Smooth muscle cell (in vitro differentiated cells): ENCODE measurements at regions not wholly inside any gene's neighbourhood (a gene's known extent, or its start where the extent isn't known, plus 50 kb on each side); places are given as distances from the start of the nearest gene placed in this dataset.
"Not testable (repeated sequence)": the region's sequence is repeated elsewhere in the genome, so short reads cannot be mapped to it uniquely, and the experiment has no call there.

Experiments
- DNase-seq: peaks from one replicate; lab custom pipeline; 2025; ENCODE audit not compliant: unreplicated experiment; lab: John Stamatoyannopoulos, UW
- H2AFZ ChIP-seq: fragments of 200-600 bp; sonication (generic); 2 replicates; pipeline ENCODE4 v1.6.0; 2016; ENCODE audit warnings: antibody characterized with exemption, low read depth, mild to moderate bottlenecking
- H3F3A ChIP-seq: fragments of 200-600 bp; sonication (generic); 2 replicates; pipeline ENCODE4 v1.6.0; 2017; ENCODE audit warnings: antibody characterized with exemption, low read depth
- H3K27ac ChIP-seq: fragments of 200-600 bp; sonication (generic); 2 replicates; pipeline ENCODE4 v1.5.1; 2016; ENCODE audit warnings: low read depth, mild to moderate bottlenecking
- H3K27me3 ChIP-seq: fragments of 200-600 bp; sonication (generic); 2 replicates; pipeline ENCODE4 v1.6.1; 2016; ENCODE audit warnings: low read depth, mild to moderate bottlenecking
- H3K36me3 ChIP-seq: fragments of 200-600 bp; sonication (generic); 2 replicates; pipeline ENCODE4 v1.5.1; 2016; ENCODE audit warnings: low read depth
- H3K4me1 ChIP-seq: fragments of 200-600 bp; sonication (generic); 2 replicates; pipeline ENCODE4 v1.5.1; 2016; ENCODE audit warnings: low read depth
- H3K4me2 ChIP-seq: fragments of 200-600 bp; sonication (generic); 2 replicates; pipeline ENCODE4 v1.6.0; 2016; ENCODE audit warnings: mild to moderate bottlenecking
- H3K4me3 ChIP-seq: fragments of 200-600 bp; sonication (generic); 2 replicates; pipeline ENCODE4 v1.5.1; 2016; ENCODE audit warnings: mild to moderate bottlenecking
- H3K79me2 ChIP-seq: fragments of 200-600 bp; sonication (generic); 2 replicates; pipeline ENCODE4 v1.6.0; 2016; ENCODE audit warnings: low read depth, mild to moderate bottlenecking
- H3K9ac ChIP-seq: fragments of 200-600 bp; sonication (generic); 2 replicates; pipeline ENCODE4 v1.6.0; 2016; ENCODE audit warnings: low read depth
- H3K9me3 ChIP-seq: fragments of 200-600 bp; sonication (generic); replicated peaks from 2 replicates; pipeline ENCODE4 v1.5.1; 2016; ENCODE audit warnings: low read depth
- H4K20me1 ChIP-seq: fragments of 200-600 bp; sonication (generic); 2 replicates; pipeline ENCODE4 v1.6.0; 2016; ENCODE audit warnings: low read depth
- WGBS: methylation state at CpG from one replicate; pipeline ENCODE4 v1.1.7; 2016; ENCODE audit warnings: low lambda C conversion rate; 5-methylcytosine and 5-hydroxymethylcytosine counted together
- TF ChIP-seq, protein P1 (sequence below): fragments of 200-600 bp; sonication (generic); IDR thresholded peaks from 2 replicates; pipeline ENCODE4 v1.5.1; 2017; ENCODE audit warnings: borderline replicate concordance, mild to moderate bottlenecking, antibody characterized with exemption; ENCODE audit not compliant: insufficient read depth, poor library complexity, severe bottlenecking

DNA sequence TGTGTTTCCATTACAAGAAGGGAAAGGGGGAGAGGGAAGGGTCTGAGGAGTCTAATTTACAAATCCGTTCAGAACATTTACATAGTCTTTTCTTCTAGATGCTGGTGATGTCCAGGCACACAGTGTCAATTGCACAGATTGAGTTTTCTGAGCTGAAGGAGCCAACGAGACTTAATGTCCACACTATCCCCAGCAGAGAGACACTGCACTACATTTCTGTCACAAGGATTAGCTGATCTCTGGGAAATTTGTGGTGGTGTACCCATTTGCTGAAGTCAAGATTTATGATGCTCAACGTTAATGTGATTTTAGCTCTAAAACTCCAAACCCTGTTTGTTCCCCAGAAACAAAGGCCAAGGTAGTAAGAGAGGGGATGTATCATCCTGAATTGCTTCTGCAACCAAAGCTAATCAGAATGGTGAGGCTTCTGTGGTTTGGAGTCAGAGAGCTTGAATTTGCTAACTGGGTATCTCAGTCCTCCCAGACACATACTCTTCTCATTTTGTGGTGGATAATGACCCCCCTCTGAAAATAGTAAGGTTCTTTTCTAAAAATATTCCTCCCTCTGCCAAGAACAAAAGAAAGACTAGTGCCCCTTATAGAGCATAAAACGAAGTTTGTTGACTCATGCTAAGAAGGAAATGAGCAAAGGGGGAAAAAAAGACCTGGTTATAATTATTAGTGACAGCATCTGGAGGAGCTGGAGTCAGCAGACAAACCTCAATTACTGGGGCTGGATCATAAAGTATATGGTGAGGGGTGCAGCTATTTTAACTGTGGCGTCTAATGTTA is 416.9 kb downstream of the PSAT1 start:
- H3K79me2 ChIP-seq, result no peaks in the 10 kb centered on the region
- no peaks in the 10 kb centered on the region for H4K20me1 ChIP-seq
- H2AFZ ChIP-seq, result no peak overlapping the region
- H3K4me3 ChIP-seq, result no peak overlapping the region
- TF ChIP-seq, protein P1, sequence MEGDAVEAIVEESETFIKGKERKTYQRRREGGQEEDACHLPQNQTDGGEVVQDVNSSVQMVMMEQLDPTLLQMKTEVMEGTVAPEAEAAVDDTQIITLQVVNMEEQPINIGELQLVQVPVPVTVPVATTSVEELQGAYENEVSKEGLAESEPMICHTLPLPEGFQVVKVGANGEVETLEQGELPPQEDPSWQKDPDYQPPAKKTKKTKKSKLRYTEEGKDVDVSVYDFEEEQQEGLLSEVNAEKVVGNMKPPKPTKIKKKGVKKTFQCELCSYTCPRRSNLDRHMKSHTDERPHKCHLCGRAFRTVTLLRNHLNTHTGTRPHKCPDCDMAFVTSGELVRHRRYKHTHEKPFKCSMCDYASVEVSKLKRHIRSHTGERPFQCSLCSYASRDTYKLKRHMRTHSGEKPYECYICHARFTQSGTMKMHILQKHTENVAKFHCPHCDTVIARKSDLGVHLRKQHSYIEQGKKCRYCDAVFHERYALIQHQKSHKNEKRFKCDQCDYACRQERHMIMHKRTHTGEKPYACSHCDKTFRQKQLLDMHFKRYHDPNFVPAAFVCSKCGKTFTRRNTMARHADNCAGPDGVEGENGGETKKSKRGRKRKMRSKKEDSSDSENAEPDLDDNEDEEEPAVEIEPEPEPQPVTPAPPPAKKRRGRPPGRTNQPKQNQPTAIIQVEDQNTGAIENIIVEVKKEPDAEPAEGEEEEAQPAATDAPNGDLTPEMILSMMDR, result no peak
- peaks cover 19% of the 10 kb centered on the region for H3K4me1 ChIP-seq
- no peaks in the 10 kb centered on the region for H3K9me3 ChIP-seq
- DNase-seq, result no peak
- no peak overlapping the region for H3K9ac ChIP-seq
- 32% methylated on average over 5 of the region's 5 CpGs for WGBS
- H3K4me2 ChIP-seq, result peak overlapping the region; percentile 28
- no peaks in the 10 kb centered on the region for H3K27me3 ChIP-seq
- peaks cover 13% of the 10 kb centered on the region for H3F3A ChIP-seq
- no peaks in the 10 kb centered on the region for H3K36me3 ChIP-seq
- H3K27ac ChIP-seq, result peak overlapping the region; percentile 67

DNA sequence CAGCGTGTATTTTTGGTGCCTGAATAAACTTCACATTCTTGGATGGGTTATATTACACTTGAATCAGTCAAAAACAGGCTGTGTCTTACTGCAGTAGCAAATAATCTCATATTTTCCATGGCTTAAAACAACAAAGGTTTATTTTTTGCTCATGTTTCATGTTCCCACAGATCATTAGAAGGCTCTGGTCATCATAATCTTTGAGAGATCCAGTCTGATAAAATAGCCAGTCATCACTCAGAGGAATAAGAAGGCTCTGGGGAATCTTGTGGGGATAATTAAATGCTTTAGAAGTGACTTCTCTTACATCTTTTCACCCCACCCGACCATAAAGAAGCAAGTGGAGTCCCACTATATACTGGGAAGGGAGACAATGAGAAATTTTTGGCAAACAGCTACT is 417.7 kb downstream of the PSAT1 start:
- H3K4me2 ChIP-seq, result peak overlapping the region; percentile 28
- DNase-seq, result no peak
- no peak overlapping the region for H2AFZ ChIP-seq

DNA sequence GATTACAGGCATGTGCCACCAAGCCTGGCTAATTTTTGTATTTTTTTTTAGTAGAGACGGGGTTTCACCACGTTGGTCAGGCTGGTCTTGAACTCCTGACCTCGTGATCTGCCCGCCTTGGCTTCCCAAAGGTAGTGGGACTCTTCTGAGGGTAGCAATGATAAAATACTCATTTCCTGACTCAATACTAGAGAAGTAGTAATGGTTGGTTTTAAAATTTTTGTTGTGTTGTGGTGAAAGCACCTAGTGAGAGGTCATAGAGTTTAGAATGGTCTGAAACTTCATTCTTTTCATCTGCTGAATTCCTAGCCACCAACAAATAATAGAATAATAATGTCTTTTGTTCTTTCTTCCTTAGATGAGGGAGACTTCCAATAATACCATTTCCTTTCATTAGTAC is 422.1 kb downstream of the PSAT1 start:
- not testable (repeated sequence) for H3K4me3 ChIP-seq, H3K36me3 ChIP-seq, H3K79me2 ChIP-seq, H2AFZ ChIP-seq, H3K27me3 ChIP-seq, DNase-seq, H3K9me3 ChIP-seq, H4K20me1 ChIP-seq, H3K27ac ChIP-seq, H3K9ac ChIP-seq, H3K4me2 ChIP-seq
- Histone ChIP-seq H3K4me1 (peaks cover 10% of the 10 kb centered on the region), H3F3A (peaks cover 11% of the 10 kb centered on the region)
- WGBS, result 96% methylated on average over 4 of the region's 4 CpGs

More for the DNA sequence above, 417.7 kb downstream of the PSAT1 start:
- no peaks in the 10 kb centered on the region for H3K9me3 ChIP-seq
- peak overlapping the region; percentile 67 for H3K27ac ChIP-seq
- no peaks in the 10 kb centered on the region for H3K79me2 ChIP-seq
- H3F3A ChIP-seq, result peaks cover 13% of the 10 kb centered on the region
- H3K36me3 ChIP-seq, result no peaks in the 10 kb centered on the region
- H3K4me3 ChIP-seq, result no peak overlapping the region
- TF ChIP-seq, protein P1, result no peak
- H3K9ac ChIP-seq, result no peak overlapping the region
- H3K27me3 ChIP-seq, result no peaks in the 10 kb centered on the region
- WGBS, result 32% methylated on average over 2 of the region's 2 CpGs
- H4K20me1 ChIP-seq, result no peaks in the 10 kb centered on the region
- H3K4me1 ChIP-seq, result peaks cover 19% of the 10 kb centered on the region

DNA sequence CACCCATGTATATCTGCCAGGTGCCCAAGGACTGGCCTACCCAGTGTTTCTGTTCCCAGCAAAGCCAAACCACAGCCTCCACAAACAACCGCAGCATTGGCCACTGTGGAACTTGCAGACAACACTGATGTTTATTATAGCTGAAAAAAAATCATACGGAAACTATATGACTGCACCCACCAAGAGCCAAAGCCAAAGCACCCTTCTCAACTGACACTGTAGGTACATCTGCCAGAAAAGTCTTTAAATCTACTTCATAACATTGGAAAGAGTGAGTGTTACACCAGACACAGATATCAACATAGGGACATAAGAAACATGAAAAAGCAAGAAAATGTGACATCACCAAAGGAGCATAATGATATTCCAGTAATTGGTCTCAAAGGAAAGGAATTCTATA is 428.0 kb downstream of the PSAT1 start:
- Histone ChIP-seq H3K27me3 (no peaks in the 10 kb centered on the region), H3K4me2 (no peak overlapping the region), H4K20me1 (no peaks in the 10 kb centered on the region), H3K36me3 (no peaks in the 10 kb centered on the region), H3K79me2 (no peaks in the 10 kb centered on the region), H3K4me1 (no peaks in the 10 kb centered on the region), H3F3A (no peaks in the 10 kb centered on the region), H2AFZ (no peak overlapping the region), H3K9me3 (peaks cover 12% of the 10 kb centered on the region), H3K9ac (no peak overlapping the region), H3K4me3 (no peak overlapping the region), H3K27ac (no peak overlapping the region)
- DNase-seq, result no peak
- TF ChIP-seq, protein P1, result no peak
- 93% methylated on average over 2 of the region's 2 CpGs for WGBS
